GM23338 (cell line): ENCODE measurements at regions not wholly inside any gene's neighbourhood (a gene's known extent, or its start where the extent isn't known, plus 50 kb on each side); places are given as distances from the start of the nearest gene placed in this dataset.

ENCODE experiments used
- ATAC-seq: fragments of 200-7000 bp; cut with Tn5 transposase; 3 replicates; pipeline ENCODE4 v1.9.1; 2020
- DNase-seq: peaks from one replicate; pipeline ENCODE4 v3.0.0-alpha.2; 2015; ENCODE audit warnings: low spot score
- H2AFZ ChIP-seq: fragments of 200-600 bp; sonication (generic); 2 replicates; pipeline ENCODE4 v1.8.0; 2016; ENCODE audit warnings: antibody characterized with exemption, mild to moderate bottlenecking, moderate library complexity
- H3F3A ChIP-seq: fragments of 200-600 bp; sonication (generic); replicated peaks from 2 replicates; pipeline ENCODE4 v1.8.0; 2017; ENCODE audit warnings: antibody characterized with exemption, mixed run types, low read depth
- H3K27ac ChIP-seq: fragments of 200-600 bp; sonication (generic); 2 replicates; pipeline ENCODE4 v1.6.1; 2016; ENCODE audit warnings: low read depth
- H3K27me3 ChIP-seq: fragments of 200-600 bp; sonication (generic); 2 replicates; pipeline ENCODE4 v1.8.0; 2016; ENCODE audit warnings: mild to moderate bottlenecking, mixed run types, moderate library complexity; ENCODE audit not compliant: insufficient read depth
- H3K36me3 ChIP-seq: fragments of 200-600 bp; sonication (generic); 2 replicates; pipeline ENCODE4 v1.8.0; 2016; ENCODE audit warnings: mild to moderate bottlenecking; ENCODE audit not compliant: insufficient read depth
- H3K4me1 ChIP-seq: fragments of 200-600 bp; sonication (generic); 2 replicates; pipeline ENCODE4 v1.8.0; 2016; ENCODE audit warnings: mild to moderate bottlenecking, moderate library complexity; ENCODE audit not compliant: insufficient read depth
- H3K4me2 ChIP-seq: fragments of 200-600 bp; sonication (generic); 2 replicates; pipeline ENCODE4 v1.7.1; 2017; ENCODE audit warnings: mixed run types
- H3K4me3 ChIP-seq: fragments of 200-600 bp; sonication (generic); 2 replicates; pipeline ENCODE4 v1.6.1; 2016; ENCODE audit warnings: mixed run types
- H3K79me2 ChIP-seq: fragments of 200-600 bp; sonication (generic); replicated peaks from 2 replicates; pipeline ENCODE4 v1.8.0; 2017; ENCODE audit warnings: mild to moderate bottlenecking; ENCODE audit not compliant: insufficient read depth
- H3K9me2 ChIP-seq: fragments of 200-600 bp; sonication (generic); 2 replicates; pipeline ENCODE4 v1.8.0; 2017; ENCODE audit not compliant: insufficient read depth
- H4K20me1 ChIP-seq: fragments of 200-600 bp; sonication (generic); replicated peaks from 2 replicates; pipeline ENCODE4 v1.8.0; 2017; ENCODE audit warnings: mild to moderate bottlenecking; ENCODE audit not compliant: insufficient read depth
- H3K27ac Mint-ChIP-seq: 2 replicates; pipeline ENCODE4 v1.8.0; 2020; ENCODE audit warnings: inconsistent platforms, mild to moderate bottlenecking, moderate library complexity, mixed read lengths
- H3K27me3 Mint-ChIP-seq: 3 replicates; pipeline ENCODE4 v1.8.0; 2022; ENCODE audit warnings: low read depth, mild to moderate bottlenecking, moderate library complexity, mixed read lengths, inconsistent platforms; ENCODE audit not compliant: insufficient read depth, poor library complexity
- H3K36me3 Mint-ChIP-seq: 3 replicates; pipeline ENCODE4 v1.8.0; 2021; ENCODE audit warnings: low read depth, mild to moderate bottlenecking, inconsistent platforms, moderate library complexity, mixed read lengths
- H3K4me1 Mint-ChIP-seq: 3 replicates; pipeline ENCODE4 v1.8.0; 2020; ENCODE audit warnings: mild to moderate bottlenecking, inconsistent platforms, mixed read lengths
- H3K4me3 Mint-ChIP-seq: 3 replicates; pipeline ENCODE4 v1.8.0; 2021; ENCODE audit warnings: moderate library complexity, mild to moderate bottlenecking, inconsistent platforms, mixed read lengths
- H3K9me3 Mint-ChIP-seq: 3 replicates; pipeline ENCODE4 v1.8.0; 2020; ENCODE audit warnings: moderate library complexity, mild to moderate bottlenecking, inconsistent platforms, mixed read lengths
- CREB1 ChIP-seq: fragments of 250-450 bp; sonication (Bioruptor Pico); IDR thresholded peaks from 2 replicates; pipeline ENCODE4 v1.5.0; 2020; ENCODE audit warnings: low read depth, mild to moderate bottlenecking, moderate library complexity
- CTCF ChIP-seq, 2 experiments: fragments of 200-600 bp in 1 of 2; sonication (generic) in 1 of 2; conservative IDR thresholded peaks; 2 replicates each; pipeline versions ENCODE4 v1.5.1 to v1.6.1; 2016 to 2017; ENCODE audit warnings: antibody characterized with exemption in 2 of 2, low read depth in 2 of 2, mild to moderate bottlenecking in 2 of 2, moderate library complexity in 1 of 2
- EZH2 ChIP-seq: fragments of 200-600 bp; sonication (generic); IDR thresholded peaks from one replicate; pipeline ENCODE4 v1.8.0; 2017; ENCODE audit warnings: antibody characterized with exemption, mild to moderate bottlenecking, low read depth; ENCODE audit not compliant: unreplicated experiment
- EZH2phosphoT487 ChIP-seq: fragments of 200-600 bp; sonication (generic); IDR thresholded peaks from one replicate; pipeline ENCODE4 v1.8.1; 2018; ENCODE audit warnings: antibody characterized with exemption; ENCODE audit not compliant: unreplicated experiment
- NANOG ChIP-seq: IDR thresholded peaks from 2 replicates; pipeline ENCODE4 v1.6.1; 2016; ENCODE audit warnings: antibody characterized with exemption, borderline replicate concordance
- POLR2AphosphoS5 ChIP-seq: IDR thresholded peaks from 2 replicates; pipeline ENCODE4 v1.6.1; 2016; ENCODE audit warnings: antibody characterized with exemption, low read depth
- REST ChIP-seq: IDR thresholded peaks from one replicate; pipeline ENCODE4 v1.6.1; 2018; ENCODE audit warnings: antibody characterized with exemption; ENCODE audit not compliant: unreplicated experiment
- ZNF462 ChIP-seq: fragments of 250-450 bp; sonication (Bioruptor Pico); IDR thresholded peaks from 2 replicates; pipeline ENCODE4 v1.5.0; 2020; ENCODE audit warnings: mild to moderate bottlenecking, moderate library complexity
- TF ChIP-seq, protein P1 (sequence below): IDR thresholded peaks from 2 replicates; pipeline ENCODE4 v1.6.1; 2016; ENCODE audit warnings: antibody characterized with exemption

DNA sequence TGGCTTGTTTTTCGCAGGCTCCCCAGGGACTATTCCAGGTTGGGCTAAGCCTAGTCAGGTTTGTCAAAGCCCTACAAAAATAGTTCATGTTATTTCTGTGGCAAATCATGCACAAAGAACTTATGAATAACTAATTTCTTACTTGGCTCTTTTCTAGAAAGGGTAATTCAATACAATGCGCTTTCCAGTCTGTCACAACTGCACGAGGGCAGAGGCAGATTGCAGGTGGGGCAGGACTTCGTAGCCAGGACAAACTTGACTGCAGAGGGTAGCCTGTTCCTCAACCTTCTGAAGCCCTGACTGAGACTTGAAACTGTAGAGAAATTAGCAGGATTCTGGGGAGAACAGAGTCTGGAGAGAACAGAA, 253.5 kb downstream of the QKI start:
- Histone ChIP-seq H3K4me2 (no peak overlapping the region), H3K4me3 (no peak overlapping the region), H3K4me1 (no peaks in the 10 kb centered on the region), H3K79me2 (no peaks in the 10 kb centered on the region), H4K20me1 (no peaks in the 10 kb centered on the region), H3K27ac (no peak overlapping the region), H3K9me2 (0 out of 2 replicates have a peak, but pooled peaks cover 4% of the 10 kb centered on the region), H3K36me3 (no peaks in the 10 kb centered on the region), H3F3A (no peaks in the 10 kb centered on the region), H2AFZ (no peak overlapping the region), H3K27me3 (no peaks in the 10 kb centered on the region)
- DNase-seq = no peak
- no peak for ATAC-seq
- no peaks in the 10 kb centered on the region for H3K9me3 Mint-ChIP-seq
- H3K4me1 Mint-ChIP-seq = peaks cover 5% of the 10 kb centered on the region; the same call in 1 of the 3 replicates
- H3K27me3 Mint-ChIP-seq = no peaks in the 10 kb centered on the region
- H3K36me3 Mint-ChIP-seq = no peaks in the 10 kb centered on the region
- TF ChIP-seq, protein P1, sequence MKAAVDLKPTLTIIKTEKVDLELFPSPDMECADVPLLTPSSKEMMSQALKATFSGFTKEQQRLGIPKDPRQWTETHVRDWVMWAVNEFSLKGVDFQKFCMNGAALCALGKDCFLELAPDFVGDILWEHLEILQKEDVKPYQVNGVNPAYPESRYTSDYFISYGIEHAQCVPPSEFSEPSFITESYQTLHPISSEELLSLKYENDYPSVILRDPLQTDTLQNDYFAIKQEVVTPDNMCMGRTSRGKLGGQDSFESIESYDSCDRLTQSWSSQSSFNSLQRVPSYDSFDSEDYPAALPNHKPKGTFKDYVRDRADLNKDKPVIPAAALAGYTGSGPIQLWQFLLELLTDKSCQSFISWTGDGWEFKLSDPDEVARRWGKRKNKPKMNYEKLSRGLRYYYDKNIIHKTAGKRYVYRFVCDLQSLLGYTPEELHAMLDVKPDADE = no peak
- no peak overlapping the region for H3K27ac Mint-ChIP-seq
- no peak overlapping the region for H3K4me3 Mint-ChIP-seq

DNA sequence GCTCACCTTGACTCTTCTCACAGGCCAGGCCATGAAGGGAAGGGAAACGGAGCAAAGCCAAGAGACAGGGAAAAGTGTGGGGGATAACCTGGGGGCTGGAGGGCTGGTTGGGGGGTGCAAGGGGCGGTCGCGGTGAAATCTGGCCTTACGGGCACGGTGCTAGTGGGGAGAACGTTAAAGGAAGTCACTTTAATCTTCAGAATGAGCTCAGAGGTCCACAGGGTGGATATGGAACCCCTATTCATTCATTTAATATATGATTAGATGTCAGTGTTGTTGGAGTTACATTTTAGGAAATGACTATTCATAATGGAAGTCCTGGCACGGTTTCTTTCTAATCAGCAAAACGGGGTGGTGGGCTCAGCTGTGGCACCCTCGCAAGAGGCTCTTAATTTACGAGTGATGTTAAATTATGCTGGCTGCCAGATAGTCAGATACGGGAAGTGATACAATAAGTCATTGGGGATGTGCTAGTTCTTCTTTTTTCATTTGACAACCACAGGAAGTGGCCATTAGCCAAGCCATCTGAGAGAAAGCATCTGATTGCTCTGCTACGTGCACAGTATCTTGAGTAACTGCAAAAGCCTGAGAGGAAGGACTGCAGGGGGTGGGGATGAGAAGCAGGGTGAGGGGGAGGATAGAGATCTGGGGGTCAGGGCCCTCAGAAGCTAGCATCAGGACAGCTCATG, 253.0 kb downstream of the QKI start:
- no peaks in the 10 kb centered on the region for H3F3A ChIP-seq
- H3K4me2 ChIP-seq = no peak overlapping the region
- no peaks in the 10 kb centered on the region for H3K27me3 ChIP-seq
- Mint-ChIP-seq H3K9me3 (no peaks in the 10 kb centered on the region), H3K4me1 (peaks cover 5% of the 10 kb centered on the region; the same call in 1 of the 3 replicates), H3K27me3 (no peaks in the 10 kb centered on the region), H3K4me3 (no peak overlapping the region), H3K36me3 (no peaks in the 10 kb centered on the region), H3K27ac (no peak overlapping the region)
- no peak overlapping the region for H3K4me3 ChIP-seq
- no peaks in the 10 kb centered on the region for H3K36me3 ChIP-seq
- H3K79me2 ChIP-seq = no peaks in the 10 kb centered on the region
- H2AFZ ChIP-seq = no peak overlapping the region
- no peak overlapping the region for H3K27ac ChIP-seq
- no peaks in the 10 kb centered on the region for H3K4me1 ChIP-seq
- no peaks in the 10 kb centered on the region for H4K20me1 ChIP-seq
- no peak for ATAC-seq
- 0 out of 2 replicates have a peak, but pooled peaks cover 4% of the 10 kb centered on the region for H3K9me2 ChIP-seq
- DNase-seq = no peak
- TF ChIP-seq REST = no peak
- no peak for TF ChIP-seq EZH2
- TF ChIP-seq POLR2AphosphoS5 = no peak
- no peak for TF ChIP-seq EZH2phosphoT487
- no peak for TF ChIP-seq CTCF (conservative IDR thresholded peaks at IDR 0.05; ENCODE audit: low read depth in 2 of 2)
- no peak for TF ChIP-seq ZNF462
- no peak for TF ChIP-seq NANOG
- no peak for TF ChIP-seq CREB1 (CRISPR knock-in tag)
